ENCODE measurements at regions not wholly inside any gene's neighbourhood (a gene's known extent, or its start where the extent isn't known, plus 50 kb on each side); places are given as distances from the start of the nearest gene placed in this dataset.

- H3K27ac ChIP-seq, result no peak overlapping the region
- TF ChIP-seq, protein P1, sequence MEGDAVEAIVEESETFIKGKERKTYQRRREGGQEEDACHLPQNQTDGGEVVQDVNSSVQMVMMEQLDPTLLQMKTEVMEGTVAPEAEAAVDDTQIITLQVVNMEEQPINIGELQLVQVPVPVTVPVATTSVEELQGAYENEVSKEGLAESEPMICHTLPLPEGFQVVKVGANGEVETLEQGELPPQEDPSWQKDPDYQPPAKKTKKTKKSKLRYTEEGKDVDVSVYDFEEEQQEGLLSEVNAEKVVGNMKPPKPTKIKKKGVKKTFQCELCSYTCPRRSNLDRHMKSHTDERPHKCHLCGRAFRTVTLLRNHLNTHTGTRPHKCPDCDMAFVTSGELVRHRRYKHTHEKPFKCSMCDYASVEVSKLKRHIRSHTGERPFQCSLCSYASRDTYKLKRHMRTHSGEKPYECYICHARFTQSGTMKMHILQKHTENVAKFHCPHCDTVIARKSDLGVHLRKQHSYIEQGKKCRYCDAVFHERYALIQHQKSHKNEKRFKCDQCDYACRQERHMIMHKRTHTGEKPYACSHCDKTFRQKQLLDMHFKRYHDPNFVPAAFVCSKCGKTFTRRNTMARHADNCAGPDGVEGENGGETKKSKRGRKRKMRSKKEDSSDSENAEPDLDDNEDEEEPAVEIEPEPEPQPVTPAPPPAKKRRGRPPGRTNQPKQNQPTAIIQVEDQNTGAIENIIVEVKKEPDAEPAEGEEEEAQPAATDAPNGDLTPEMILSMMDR (conservative IDR thresholded peaks at IDR 0.05; ENCODE audit: low read depth, low read length), result no peak
- H2AFZ ChIP-seq (ENCODE audit: low read depth), result no peak overlapping the region
- no peaks in the 10 kb centered on the region for H3K79me2 ChIP-seq (ENCODE audit: insufficient read depth, low read depth)
- H3K4me1 ChIP-seq (ENCODE audit: low read depth, poor library complexity, severe bottlenecking), result no peaks in the 10 kb centered on the region
- no peaks in the 10 kb centered on the region for H3K27me3 ChIP-seq (ENCODE audit: insufficient read depth, low read depth)
- no peaks in the 10 kb centered on the region for H4K20me1 ChIP-seq (ENCODE audit: insufficient read depth)
- no peak overlapping the region for H3K4me2 ChIP-seq
- H3K36me3 ChIP-seq (ENCODE audit: insufficient read depth), result no peaks in the 10 kb centered on the region
- no peak overlapping the region for H3K4me3 ChIP-seq (IDR thresholded peaks at IDR 0.05; ENCODE audit: insufficient read depth, low read depth, low read length)
- H3K9ac ChIP-seq, result no peak overlapping the region
Observed at GRCh38 chr7:68562323-68562899, 1035.9 kb upstream of the AUTS2 start.

GRCh38 chr7:68564306-68565135 is 1033.8 kb upstream of the AUTS2 start:
- H3K4me3 ChIP-seq (IDR thresholded peaks at IDR 0.05; ENCODE audit: insufficient read depth, low read depth, low read length), result no peak overlapping the region
- no peak overlapping the region for H3K9ac ChIP-seq
- H3K79me2 ChIP-seq (ENCODE audit: insufficient read depth, low read depth), result no peaks in the 10 kb centered on the region
- H2AFZ ChIP-seq (ENCODE audit: low read depth), result no peak overlapping the region
- H3K4me1 ChIP-seq (ENCODE audit: low read depth, poor library complexity, severe bottlenecking), result no peaks in the 10 kb centered on the region
- H3K36me3 ChIP-seq (ENCODE audit: insufficient read depth), result no peaks in the 10 kb centered on the region
- H3K27ac ChIP-seq, result no peak overlapping the region
- H3K27me3 ChIP-seq (ENCODE audit: insufficient read depth, low read depth), result no peaks in the 10 kb centered on the region
- TF ChIP-seq, protein P1 (conservative IDR thresholded peaks at IDR 0.05; ENCODE audit: low read depth, low read length), result no peak
- H4K20me1 ChIP-seq (ENCODE audit: insufficient read depth), result no peaks in the 10 kb centered on the region
- no peak overlapping the region for H3K4me2 ChIP-seq

- Histone ChIP-seq H3K4me1 (ENCODE audit: low read depth, poor library complexity, severe bottlenecking) (no peaks in the 10 kb centered on the region), H2AFZ (ENCODE audit: low read depth) (no peak overlapping the region)
Observed at GRCh38 chr7:68571286-68571685, 1027.0 kb upstream of the AUTS2 start.

GRCh38 chr7:68573271-68574005 is 1024.8 kb upstream of the AUTS2 start:
- Histone ChIP-seq H3K4me1 (ENCODE audit: low read depth, poor library complexity, severe bottlenecking) (no peaks in the 10 kb centered on the region), H4K20me1 (ENCODE audit: insufficient read depth) (no peaks in the 10 kb centered on the region), H3K9ac (no peak overlapping the region), H3K27ac (no peak overlapping the region), H3K27me3 (ENCODE audit: insufficient read depth, low read depth) (no peaks in the 10 kb centered on the region), H3K4me2 (no peak overlapping the region), H3K4me3 (IDR thresholded peaks at IDR 0.05; ENCODE audit: insufficient read depth, low read depth, low read length) (no peak overlapping the region), H3K79me2 (ENCODE audit: insufficient read depth, low read depth) (no peaks in the 10 kb centered on the region), H3K36me3 (ENCODE audit: insufficient read depth) (no peaks in the 10 kb centered on the region), H2AFZ (ENCODE audit: low read depth) (no peak overlapping the region)
- TF ChIP-seq, protein P1 (conservative IDR thresholded peaks at IDR 0.05; ENCODE audit: low read depth, low read length), result no peak

More at GRCh38 chr7:68571286-68571685, 1027.0 kb upstream of the AUTS2 start:
- Histone ChIP-seq H3K9ac (no peak overlapping the region), H3K27ac (no peak overlapping the region), H3K4me2 (no peak overlapping the region), H3K79me2 (ENCODE audit: insufficient read depth, low read depth) (no peaks in the 10 kb centered on the region), H3K36me3 (ENCODE audit: insufficient read depth) (no peaks in the 10 kb centered on the region), H3K4me3 (IDR thresholded peaks at IDR 0.05; ENCODE audit: insufficient read depth, low read depth, low read length) (no peak overlapping the region), H4K20me1 (ENCODE audit: insufficient read depth) (no peaks in the 10 kb centered on the region), H3K27me3 (ENCODE audit: insufficient read depth, low read depth) (no peaks in the 10 kb centered on the region)
- TF ChIP-seq, protein P1 (conservative IDR thresholded peaks at IDR 0.05; ENCODE audit: low read depth, low read length), result no peak
